ENCODE measurements at regions not wholly inside any gene's neighbourhood (a gene's known extent, or its start where the extent isn't known, plus 50 kb on each side); places are given as distances from the start of the nearest gene placed in this dataset.

DNA sequence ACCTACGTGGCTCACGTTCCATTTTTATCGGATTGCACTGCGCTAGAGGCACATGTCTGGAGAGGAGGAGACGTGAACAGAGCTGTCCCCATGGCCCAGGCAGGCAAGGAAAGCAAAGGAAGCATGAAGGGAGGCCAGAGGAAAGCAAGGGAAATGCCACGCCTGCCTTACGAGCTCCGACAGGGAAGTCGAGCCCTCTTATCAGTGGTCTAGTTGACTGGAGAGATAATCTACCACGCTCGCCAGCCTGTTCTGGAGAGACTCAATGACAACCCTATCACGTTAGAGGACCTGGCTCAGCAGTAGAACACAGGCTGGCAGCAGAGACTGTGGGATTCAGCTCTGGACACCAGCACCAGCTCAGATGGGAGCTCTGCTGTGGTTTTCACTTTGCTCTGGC lies 202.6 kb upstream of the ID2 start:
- Histone ChIP-seq H3K79me2 (ENCODE audit: insufficient read depth, low read length) (no peaks in the 10 kb centered on the region), H2AK5ac (ENCODE audit: insufficient read length, low read length) (no peak overlapping the region), H2AFZ (ENCODE audit: low read length) (no peak overlapping the region), H3K4me2 (ENCODE audit: insufficient read depth, insufficient read length, low read length) (no peak overlapping the region), H3K79me1 (ENCODE audit: insufficient read depth, low read depth, low read length, poor library complexity, severe bottlenecking) (no peaks in the 10 kb centered on the region), H4K5ac (ENCODE audit: insufficient read length, low read depth, low read length) (no peak overlapping the region), H3K4me1 (ENCODE audit: insufficient read depth, low read length) (no peaks in the 10 kb centered on the region), H3K18ac (ENCODE audit: insufficient read length, low read depth, low read length) (no peak overlapping the region), H3K14ac (ENCODE audit: insufficient read depth, low read length) (no peak overlapping the region), H2BK20ac (ENCODE audit: low read depth, low read length, poor library complexity, severe bottlenecking) (no peak overlapping the region), H3K23ac (ENCODE audit: insufficient read length, low read depth, low read length) (no peak overlapping the region), H4K20me1 (ENCODE audit: control insufficient read depth, insufficient read depth, insufficient read length) (no peaks in the 10 kb centered on the region), H2BK12ac (ENCODE audit: insufficient read length, low read depth, low read length) (no peak overlapping the region), H2BK15ac (ENCODE audit: low read depth, low read length) (no peak overlapping the region), H3T11ph (ENCODE audit: low read length) (no peak overlapping the region), H3K9me3 (ENCODE audit: control insufficient read depth, low read depth, low read length) (no peaks in the 10 kb centered on the region), H3K27ac (ENCODE audit: insufficient read length, low read depth, low read length) (no peak overlapping the region), H3K27me3 (ENCODE audit: insufficient read depth, low read length) (no peaks in the 10 kb centered on the region), H4K91ac (ENCODE audit: insufficient read length, low read depth, low read length) (no peak overlapping the region), H3K4ac (ENCODE audit: low read depth, low read length) (no peak overlapping the region), H2BK5ac (ENCODE audit: insufficient read length, low read length) (no peak overlapping the region), H2BK120ac (ENCODE audit: low read depth, low read length, poor library complexity, severe bottlenecking) (no peak overlapping the region), H3K9ac (ENCODE audit: extremely low read depth, insufficient read length, low read length) (no peak overlapping the region), H3K23me2 (ENCODE audit: insufficient read length, low read depth, low read length, poor library complexity, severe bottlenecking) (no peaks in the 10 kb centered on the region), H4K8ac (replicated peaks; ENCODE audit: insufficient read length, low read depth, low read length) (no peak overlapping the region), H3K56ac (ENCODE audit: insufficient read length, low read depth, low read length) (no peak overlapping the region)
- TF ChIP-seq, protein P1, sequence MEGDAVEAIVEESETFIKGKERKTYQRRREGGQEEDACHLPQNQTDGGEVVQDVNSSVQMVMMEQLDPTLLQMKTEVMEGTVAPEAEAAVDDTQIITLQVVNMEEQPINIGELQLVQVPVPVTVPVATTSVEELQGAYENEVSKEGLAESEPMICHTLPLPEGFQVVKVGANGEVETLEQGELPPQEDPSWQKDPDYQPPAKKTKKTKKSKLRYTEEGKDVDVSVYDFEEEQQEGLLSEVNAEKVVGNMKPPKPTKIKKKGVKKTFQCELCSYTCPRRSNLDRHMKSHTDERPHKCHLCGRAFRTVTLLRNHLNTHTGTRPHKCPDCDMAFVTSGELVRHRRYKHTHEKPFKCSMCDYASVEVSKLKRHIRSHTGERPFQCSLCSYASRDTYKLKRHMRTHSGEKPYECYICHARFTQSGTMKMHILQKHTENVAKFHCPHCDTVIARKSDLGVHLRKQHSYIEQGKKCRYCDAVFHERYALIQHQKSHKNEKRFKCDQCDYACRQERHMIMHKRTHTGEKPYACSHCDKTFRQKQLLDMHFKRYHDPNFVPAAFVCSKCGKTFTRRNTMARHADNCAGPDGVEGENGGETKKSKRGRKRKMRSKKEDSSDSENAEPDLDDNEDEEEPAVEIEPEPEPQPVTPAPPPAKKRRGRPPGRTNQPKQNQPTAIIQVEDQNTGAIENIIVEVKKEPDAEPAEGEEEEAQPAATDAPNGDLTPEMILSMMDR (conservative IDR thresholded peaks at IDR 0.05), result no peak
- WGBS (ENCODE audit: extremely low coverage, insufficient read length, low lambda C conversion rate), result no CpG with 5 or more reads among the region's 12 CpGs
- H3K36me3 Mint-ChIP-seq (ENCODE audit: insufficient read depth in 1 of 3, low read depth in 3 of 3), result no peaks in the 10 kb centered on the region
- H3K27me3 Mint-ChIP-seq (ENCODE audit: low read depth), result peaks cover 1% of the 10 kb centered on the region; the same call in 1 of the 2 replicates
- no peak overlapping the region for H3K27ac Mint-ChIP-seq
- peaks cover 6 to 8% of the 10 kb centered on the region in 2 experiments; a peak in 3 of 4 replicates for H3K4me1 Mint-ChIP-seq
- no peak overlapping the region for H3K4me3 Mint-ChIP-seq
- no peak for DNase-seq
- no peaks in the 10 kb centered on the region for H3K9me3 Mint-ChIP-seq

Measured in H9 (cell line).